Activated CD4-positive, alpha-beta T cell treated with anti-CD3 and anti-CD28 coated beads for 48 hours (primary cell): ENCODE measurements at regions not wholly inside any gene's neighbourhood (a gene's known extent, or its start where the extent isn't known, plus 50 kb on each side); places are given as distances from the start of the nearest gene placed in this dataset.
A peak's percentile ranks its signal among the peaks of the same experiment; 100 is the strongest.

Source experiments
- DNase-seq: peaks from one replicate; pipeline ENCODE4 v3.0.0-alpha.2; 2020

DNA sequence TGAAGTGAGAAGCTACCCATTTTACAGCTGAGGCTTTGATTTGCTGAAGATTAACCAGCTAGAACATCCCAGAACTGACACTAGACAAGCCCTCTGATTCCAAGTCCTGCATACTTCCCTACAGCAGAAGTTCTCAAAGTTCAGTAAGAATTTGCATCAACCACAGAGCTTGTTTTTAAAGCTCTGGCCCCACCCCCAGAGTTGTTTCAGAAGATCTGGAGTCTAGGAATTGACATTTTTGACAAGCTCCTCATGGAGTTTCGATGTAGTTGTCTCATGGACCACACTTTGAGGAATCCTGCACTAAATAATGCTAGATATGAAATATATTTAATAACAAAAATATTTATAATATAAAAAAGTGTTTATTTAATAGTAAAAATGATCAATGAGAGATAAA is 120.3 kb upstream of the ADAMTS18 start:
- DNase-seq = no peak

DNA sequence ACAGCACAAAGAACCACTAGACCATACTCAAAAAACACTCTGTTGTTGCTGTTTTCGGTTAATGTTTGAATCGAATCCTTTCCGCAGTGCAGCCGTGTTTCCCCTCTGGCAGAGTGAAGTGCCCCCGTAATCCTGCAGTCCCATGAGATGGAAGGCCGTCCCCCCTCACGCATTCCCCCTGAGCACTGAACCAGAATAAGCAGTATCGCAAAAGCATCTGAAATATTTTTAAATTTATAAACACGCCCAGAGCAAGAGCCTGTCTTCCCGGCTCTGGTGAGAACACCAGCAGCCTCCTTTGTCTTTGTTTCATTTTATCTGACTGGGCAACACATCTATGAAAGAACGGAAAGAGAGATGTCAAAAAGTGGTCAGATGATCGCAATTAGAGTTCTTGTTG is 121.0 kb upstream of the ADAMTS18 start:
- no peak for DNase-seq

DNA sequence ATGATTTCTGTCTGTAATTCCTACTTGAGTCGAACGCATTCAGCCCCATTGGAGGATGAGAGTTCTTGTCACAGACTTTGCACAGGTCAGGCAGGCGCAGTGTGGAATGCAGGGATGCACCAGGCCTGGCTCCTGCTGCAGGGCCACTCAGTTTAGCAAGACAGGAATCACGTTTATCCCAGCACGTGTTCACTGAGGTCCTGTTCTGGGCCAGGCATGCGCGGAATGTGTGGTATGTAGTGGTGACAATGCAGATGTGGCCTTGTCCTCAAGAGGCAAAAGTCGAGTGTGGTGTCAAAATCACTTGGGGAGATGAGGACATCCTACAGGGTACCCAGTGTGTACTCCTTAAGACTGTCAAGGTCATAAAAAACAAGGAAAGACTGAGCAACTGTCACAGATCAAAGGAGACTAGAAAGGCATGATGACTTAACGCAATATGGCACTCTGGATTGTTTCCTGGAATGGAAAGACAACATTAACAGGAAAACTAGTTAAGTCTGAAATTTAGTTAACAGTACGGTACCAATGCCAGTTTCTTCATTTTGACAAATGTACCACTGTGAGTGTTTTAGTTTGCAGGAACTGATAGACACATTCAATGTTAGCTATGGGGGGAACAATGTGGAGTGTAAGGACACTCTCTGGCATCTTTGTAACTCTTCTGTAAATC is 121.5 kb upstream of the ADAMTS18 start:
- no peak for DNase-seq

DNA sequence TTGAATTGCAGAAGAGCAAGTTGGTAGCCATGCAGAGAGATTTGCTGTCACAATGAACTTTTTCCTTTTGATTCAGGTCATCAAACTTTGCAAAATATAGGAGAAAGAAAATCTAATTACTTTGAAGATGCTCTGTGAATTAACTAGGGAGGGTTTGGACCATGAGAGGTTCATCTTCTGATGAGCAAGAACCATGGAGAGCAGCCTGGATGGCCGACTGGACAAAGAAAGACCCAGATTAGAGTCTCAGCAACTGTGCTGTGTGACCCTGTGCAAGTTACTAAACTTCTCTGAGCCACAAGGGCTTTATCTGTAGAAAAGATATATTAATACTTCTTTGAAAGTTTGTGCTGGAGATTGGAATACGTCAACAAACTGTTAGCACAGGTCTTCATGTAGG is 122.6 kb upstream of the ADAMTS18 start:
- DNase-seq = no peak

DNA sequence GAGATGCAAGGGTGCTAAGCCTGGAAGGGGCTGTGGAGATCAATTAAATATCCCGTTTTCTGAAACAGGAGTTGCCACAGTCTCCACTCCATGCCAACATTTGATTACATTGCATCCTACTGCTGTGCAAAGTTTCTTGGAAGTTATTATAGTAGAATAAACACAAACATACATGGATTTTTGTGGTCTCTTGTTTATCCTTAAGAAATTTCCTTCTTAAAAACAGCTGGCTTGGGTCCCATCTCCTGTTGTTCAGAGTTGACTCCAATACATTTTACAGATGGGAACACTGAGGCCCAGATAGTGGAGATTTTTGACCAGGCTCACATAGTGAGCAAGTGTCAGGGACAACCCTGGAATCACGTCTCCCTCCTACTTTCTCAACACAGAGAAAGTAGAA is 124.0 kb upstream of the ADAMTS18 start:
- DNase-seq = no peak

DNA sequence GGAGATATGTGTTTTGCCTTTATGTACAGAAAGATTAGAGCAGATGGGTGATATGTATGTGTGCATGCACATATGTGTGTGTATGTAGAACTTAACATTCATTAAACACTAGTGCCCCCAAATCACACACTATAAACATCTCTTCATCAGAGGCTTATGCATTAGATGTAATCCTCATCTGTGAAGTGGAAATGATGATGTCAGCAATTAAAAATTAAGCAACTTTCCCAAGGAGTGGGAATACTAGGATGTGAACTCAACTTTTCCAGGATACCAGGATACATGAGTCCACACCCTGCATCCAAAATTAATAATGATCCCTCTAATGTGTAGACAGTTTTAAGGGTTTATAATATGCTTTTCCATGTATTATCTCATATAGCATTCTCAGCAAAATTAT is 127.7 kb upstream of the ADAMTS18 start:
- no peak for DNase-seq

DNA sequence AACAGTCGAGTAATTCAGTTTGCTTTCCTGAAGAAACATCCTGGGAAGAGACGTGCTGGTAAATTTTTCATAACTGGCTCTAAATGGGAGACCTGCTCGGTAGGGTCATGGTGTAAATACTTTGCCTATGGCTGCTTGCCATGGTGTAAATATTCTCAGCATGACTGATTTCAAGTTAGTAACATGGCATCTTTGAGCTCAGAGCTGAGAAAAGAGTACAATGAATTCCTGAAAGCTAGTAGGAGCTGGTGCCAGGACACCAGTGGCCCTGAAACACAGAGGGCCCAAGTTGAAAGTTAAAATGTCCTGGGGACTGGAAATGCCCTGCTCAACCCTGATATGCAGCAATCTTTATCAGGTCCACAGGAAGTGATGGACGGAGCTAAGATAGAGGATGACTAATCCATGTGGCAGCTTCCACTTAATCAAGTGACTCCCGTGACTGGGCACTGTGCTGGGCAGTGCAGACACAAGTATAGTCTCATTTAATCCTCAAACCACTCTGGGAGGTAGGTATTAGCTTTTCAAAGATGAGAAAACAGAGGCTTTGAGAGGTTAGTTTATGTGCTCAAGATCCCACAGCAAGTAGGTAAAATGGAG is 130.1 kb upstream of the ADAMTS18 start:
- no peak for DNase-seq

DNA sequence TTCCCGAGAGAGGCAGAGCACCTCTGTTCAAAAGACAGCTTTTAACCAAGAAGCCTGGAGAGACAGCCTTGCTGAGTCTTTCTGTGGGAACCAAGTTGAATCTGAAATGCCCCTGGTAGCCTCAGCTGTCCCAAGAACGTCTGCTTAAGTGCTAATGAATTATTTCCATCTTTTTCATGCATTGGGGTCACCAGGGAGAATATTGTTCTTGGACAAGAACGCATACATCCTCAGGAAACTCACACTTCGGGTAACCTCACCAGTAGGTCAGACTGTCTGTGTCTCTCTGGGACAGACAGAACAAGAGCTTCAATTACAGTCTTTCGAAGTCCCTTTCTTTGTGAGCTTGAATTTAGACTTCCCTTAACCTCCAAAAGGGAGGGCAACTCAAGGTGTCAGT is 134.6 kb upstream of the ADAMTS18 start:
- no peak for DNase-seq

DNA sequence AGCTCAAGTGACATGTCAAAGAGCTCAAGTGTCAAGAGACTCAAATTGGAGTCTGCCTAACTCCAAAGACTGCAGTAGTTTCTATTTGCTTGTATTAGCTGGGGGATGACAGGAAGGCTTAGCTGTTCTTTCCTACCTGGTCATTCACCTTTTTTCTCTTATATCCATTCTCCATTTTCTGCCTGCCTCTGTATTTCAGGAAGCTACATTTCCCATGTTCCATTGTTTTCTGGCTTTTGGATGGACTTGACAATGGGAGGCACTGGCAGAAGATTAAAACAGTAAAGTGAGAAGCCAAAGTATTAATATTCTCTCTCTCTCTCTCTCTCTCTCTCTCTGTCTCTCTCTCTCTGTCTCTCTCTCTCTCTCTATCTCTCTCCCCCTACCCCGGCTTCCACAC is 135.7 kb upstream of the ADAMTS18 start:
- no peak for DNase-seq

DNA sequence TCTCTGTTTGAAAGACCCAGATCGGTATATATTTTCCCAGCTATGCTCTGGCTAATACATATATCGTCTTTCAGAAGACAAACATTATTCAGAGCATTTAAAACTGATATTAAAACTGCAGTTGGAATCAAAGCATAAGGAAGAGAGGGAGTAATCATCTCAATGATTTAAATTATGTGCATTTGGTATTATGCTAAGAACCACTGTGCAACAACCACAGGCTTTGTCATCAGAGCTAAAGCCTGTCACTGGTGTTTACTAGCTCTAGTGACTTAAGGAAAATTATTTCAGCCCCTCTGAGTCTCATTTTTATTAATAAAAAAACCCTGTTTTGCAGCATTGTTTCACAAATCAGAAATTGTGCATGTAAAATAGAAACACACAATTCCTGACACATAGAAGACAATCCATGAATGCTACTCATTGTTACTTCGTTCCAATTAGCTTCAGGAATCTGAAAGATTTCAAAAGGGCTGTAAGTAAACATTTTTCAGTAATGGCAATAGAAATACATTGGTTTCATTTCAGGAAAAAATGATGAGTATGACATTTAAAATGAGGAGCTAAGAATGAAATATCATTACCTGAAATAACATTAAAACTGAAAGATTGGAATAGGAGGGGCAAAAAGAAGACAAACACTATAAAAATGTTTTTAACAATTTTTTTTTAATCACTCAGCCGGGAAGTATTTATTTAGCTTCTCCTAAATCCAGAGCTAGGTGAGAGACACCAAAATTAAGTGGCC is 136.5 kb upstream of the ADAMTS18 start:
- DNase-seq = no peak

DNA sequence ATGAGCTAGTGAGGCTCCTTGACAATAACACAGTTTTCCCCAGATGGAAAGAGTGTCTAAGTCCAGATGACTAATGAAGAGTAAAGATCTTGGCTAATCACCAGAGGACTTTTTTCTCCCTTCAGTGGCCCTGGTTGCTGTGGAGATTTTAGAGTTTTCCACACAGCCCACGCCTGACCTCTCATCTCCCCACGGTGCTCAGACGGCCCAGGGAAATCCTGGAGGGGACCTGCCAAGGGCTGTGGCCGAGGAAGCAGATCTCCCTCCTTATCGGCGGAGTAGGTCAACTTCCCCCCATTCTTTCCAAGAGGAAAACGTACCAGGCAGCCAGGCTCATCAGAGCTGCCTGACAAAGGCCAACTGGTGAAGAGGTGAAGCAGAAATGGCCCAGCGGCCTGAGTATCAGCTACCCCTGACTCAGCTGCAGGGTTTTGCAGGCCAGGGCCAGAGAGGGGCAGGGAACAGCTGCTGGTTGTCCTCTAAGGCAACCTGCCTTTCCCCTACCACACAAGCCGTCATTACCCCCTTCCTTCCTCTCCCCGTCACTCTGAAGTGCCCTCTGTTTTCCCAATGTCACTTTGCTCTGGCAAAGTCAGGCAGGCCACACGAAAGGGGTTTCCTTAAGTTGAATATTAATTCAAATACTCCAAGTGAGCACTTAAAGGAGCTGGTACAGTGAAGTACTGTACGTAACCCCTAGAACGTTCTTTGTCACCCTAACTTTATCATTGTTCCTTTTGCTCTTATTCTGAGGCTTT is 140.2 kb upstream of the ADAMTS18 start:
- no peak for DNase-seq

DNA sequence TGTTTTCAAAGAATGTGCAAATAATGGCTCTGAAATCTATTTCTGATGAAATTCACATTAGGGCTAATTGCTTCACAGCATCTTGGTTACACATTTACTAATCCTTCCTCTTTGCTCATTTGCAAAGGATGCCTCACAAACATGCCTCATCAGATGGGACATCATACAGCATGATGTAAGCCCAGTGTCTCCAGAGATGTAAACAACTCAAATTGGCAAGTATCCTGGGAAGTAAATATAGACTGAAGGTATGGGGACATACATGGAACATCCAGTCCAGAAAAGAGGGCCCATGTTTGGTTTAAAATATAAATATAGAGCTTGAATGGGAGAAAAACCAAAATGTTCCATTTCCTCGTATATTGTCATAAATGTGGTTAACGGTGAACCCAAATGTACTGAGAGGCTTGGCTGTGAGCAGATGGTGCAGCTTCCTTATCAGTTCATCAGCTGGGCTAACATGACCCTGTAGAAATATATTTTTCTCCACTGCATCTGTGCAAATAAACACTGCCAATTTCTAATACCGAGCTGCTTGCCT is 142.9 kb upstream of the NUDT7 start:
- no peak for DNase-seq

DNA sequence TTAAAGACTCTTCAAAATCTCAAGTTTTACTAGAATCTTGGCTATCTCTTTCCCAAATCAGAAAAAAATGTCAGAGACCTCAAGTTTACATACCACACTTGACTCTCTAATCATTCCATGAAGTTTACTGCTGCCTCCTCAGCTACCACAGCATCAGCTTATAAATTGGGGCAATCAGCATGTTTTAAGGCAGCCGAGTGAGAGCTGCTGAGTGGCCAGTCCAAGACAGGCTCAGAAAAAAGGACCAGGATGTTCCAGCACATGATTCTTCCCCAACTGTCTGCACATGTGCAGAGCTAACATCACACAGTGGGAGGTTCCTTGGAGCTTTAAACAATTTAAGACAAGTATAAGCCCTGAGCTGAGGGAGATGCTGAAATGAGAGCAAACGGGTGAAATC is 140.6 kb upstream of the NUDT7 start:
- DNase-seq = no peak

DNA sequence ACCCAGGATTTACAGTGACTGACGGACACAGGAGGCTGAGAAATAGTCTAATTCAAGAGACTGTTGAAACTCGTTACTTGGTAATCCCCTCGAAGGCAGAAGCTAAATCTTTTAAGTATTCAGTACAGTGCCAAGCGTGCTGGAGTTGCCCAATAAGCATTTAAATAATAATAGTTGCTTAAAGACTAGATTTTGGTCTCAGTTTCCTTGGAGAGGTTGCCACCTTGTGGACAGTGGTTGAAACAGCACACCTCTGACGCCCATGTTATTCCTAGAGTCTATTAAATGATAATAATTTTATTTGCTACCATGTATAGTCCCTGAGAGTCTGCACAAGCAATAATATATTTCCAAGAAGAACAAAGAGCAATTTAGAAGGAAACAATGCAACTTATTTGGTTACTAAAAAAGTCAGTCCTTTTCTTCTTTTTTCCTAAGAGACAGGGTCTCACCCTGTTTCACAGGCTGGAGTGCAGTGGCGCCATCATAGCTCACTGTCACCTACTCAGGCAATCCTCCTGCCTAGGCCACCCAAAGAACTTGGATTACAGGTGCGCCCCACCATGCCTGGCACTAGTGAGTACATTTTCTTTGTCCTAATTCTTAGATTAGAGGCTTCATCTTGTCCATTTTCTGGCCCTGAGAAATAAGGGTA is 138.0 kb upstream of the NUDT7 start:
- peak; percentile 57 for DNase-seq

DNA sequence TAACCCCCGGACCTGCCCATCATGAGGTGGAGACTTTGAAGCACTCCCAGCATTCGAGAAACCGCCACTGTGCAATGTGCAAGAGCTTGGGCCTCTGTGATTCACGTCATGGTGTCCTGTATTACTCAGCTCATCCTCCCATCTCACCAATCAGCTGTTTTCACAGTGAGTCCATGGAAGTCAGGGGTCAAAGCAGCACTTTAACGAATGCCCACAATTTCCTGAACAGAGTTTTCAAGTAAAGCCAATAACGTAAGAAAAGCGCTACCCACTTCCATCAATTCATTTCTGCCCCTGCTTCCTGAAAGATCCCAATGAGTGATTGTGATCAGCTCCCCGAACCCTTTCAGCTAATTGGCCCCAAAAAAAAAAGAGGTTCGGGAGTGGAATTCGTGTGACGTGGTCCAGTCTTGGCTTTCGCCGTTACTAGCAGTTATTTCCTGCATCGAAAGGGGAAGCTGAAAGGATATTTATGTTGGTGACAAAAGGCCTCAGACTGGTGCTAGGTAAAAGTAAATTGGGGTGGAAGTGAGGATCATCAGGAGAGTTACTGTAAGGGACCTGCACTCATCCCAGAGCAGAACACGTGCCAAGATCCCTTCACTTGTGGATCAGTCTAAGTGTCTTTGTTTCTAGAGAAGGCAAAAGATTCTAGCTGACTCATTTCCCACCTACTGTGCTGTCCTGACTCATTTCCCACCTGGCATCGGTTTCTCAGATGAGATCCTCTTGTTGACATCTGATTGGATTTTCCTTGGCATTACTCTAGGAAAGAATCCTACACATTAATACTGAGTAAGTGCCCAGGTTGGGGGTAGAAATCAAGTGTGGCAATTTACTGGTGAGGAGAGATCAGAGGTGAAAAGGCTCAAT is 136.7 kb upstream of the NUDT7 start:
- DNase-seq = peak; percentile 25

DNA sequence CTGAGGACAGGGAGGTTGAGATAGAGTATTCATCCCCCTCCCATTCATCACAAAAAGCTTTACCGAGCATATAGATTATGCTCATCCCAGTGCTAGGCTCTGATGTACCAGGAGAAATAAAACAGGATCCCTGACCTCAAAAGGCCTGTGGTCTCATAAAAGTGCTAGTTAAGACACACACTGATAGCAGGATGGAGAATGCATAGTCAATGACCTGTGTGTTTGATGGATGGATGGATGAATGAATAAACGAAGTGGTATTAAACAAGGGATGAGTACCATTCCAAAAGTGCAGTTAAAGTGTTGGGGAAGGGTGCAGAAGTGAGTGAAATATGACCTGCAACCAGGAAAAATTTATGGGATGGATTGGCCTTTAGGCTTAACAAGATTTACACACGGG is 133.9 kb upstream of the NUDT7 start:
- DNase-seq = no peak

DNA sequence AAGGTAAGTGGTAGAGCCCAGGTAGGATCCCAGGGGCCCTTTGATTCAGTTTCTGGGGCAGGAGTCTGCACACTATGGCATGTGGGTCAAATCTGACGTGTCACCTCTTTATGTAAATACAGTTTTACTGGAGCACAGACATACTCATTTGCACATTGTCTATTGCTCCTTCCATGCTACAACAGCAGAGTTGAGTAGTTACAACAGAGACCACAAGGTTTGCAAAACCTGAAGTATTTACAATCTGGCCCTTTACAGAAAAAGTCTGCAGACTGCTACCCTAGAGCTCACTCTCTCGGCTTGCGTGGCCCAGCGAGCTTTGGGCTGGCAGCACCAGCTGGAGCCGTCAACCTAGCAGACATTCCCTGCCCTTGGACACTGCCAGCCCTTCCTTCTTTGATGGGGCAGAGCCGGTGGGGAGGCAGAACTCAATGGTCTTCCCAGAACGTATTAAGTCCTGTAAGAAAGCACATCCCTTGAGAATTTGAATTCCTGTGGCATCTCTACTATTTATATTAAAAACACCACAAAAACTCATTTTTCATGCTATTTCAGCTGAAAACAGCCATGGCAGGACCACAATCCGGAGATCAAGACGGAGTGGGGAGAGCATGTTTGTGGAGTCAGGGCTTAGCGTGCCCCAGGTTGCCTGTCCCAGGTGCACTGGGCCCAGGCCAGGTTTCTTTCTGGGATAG is 133.1 kb upstream of the NUDT7 start:
- no peak for DNase-seq

DNA sequence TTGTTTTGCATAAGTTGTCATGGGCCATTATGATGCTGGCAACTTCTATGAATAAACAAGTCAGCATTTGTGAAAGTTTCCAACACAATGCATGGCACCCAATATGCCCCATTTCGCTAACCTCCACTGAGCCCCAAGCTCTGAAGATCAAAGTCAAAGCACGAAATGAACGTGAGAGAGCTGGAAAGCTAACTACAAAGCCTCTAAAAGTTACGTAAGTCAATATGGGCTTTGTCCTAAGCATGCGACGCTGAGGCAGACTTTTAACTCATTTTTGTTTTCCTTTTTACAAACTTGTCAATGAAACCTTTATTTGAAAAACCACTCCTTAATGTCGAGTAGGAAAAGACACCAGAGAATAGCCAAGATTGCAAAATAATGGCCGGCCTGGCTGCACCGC is 131.6 kb upstream of the NUDT7 start:
- DNase-seq = no peak

DNA sequence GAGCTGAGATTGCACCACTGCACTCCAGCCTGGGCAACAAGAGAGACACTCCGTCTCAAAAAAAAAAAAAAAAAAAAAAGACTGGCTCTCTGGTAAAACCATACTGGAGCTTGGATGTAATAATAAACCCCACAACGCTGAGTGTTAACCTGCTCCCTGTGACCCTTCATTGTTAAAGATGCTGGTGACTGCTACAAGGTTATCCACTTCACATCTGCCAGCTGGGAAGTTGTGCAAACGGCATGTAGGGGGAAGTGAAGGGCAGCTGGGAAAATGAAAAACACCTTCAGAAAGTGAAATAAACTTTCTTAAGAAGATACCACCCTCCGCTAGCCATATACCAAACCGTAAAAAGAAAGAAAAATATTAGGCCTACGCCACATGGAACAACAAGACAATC is 131.0 kb upstream of the NUDT7 start:
- DNase-seq = no peak

DNA sequence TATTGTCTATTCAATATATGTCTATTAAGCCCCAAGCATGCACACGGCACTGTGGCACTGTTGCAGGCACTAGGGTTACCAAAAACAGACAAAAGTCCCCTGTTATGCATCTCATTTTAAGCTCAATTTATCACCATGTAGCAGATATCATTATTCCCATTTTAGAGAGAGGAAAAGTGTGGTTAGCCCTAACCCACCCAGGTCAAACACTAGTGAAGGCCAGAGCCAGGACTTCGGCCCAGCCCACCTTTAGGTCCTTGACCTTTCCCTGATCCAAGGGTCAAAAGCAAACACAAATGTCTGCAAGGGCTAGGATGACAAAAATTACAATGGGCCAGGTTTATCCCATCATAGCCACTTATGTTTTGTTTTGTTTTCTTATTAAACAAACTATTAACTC is 130.3 kb upstream of the NUDT7 start:
- no peak for DNase-seq

DNA sequence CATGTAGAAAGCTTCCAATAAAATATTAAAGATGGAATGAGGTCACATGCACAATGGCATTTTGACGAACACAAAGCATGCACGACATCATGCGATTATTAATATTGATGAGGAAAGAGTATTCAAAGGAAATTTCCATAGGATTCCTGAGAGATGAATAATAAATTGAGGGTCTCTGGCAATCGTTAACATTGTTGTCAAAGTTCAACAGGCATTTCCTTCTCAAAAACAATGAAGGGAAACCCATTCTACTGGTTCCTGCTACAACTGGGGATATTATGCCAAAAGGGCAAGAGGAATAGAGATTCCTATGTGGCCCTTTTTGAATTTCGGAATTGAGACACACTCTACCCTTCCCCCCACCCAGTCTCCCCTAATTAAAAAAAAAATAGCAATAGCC is 128.3 kb upstream of the NUDT7 start:
- DNase-seq = no peak
